Thyroid gland (tissue), 4 donors: ENCODE measurements at regions not wholly inside any gene's neighbourhood (a gene's known extent, or its start where the extent isn't known, plus 50 kb on each side); places are given as distances from the start of the nearest gene placed in this dataset.

ENCODE experiments used
- DNase-seq, 2 donors: peaks; one replicate each; pipeline ENCODE4 v3.0.0-alpha.2; 2019
- H3K27ac ChIP-seq, 3 donors: fragments of 200-600 bp; sonication (generic); 1 replicate in 2 of 3; 2 replicates in 1 of 3; pipeline ENCODE4 v1.5.1; 2016 to 2019; ENCODE audit warnings: mild to moderate bottlenecking in 1 of 3, moderate library complexity in 1 of 3
- H3K27me3 ChIP-seq: fragments of 200-600 bp; sonication (generic); one replicate; pipeline ENCODE4 v1.5.1; 2019
- H3K36me3 ChIP-seq, 2 donors: fragments of 200-600 bp; sonication (generic); one replicate each; pipeline ENCODE4 v1.5.1; 2016 to 2019
- H3K4me1 ChIP-seq, 2 donors: fragments of 200-600 bp; sonication (generic); one replicate each; pipeline ENCODE4 v1.5.1; 2017 to 2019
- H3K4me3 ChIP-seq, 3 donors: fragments of 200-600 bp; sonication (generic); replicated peaks in 1 of 3; 1 replicate in 2 of 3; 2 replicates in 1 of 3; pipeline ENCODE4 v1.5.1; 2016; ENCODE audit warnings: mild to moderate bottlenecking in 1 of 3
- H3K9me3 ChIP-seq: fragments of 200-600 bp; sonication (generic); one replicate; pipeline ENCODE4 v1.5.1; 2017
- POLR2A ChIP-seq, 2 donors: fragments of 450-650 bp; IDR thresholded peaks; one replicate each; pipeline ENCODE4 v1.6.1; 2017; ENCODE audit warnings: antibody characterized with exemption in 2 of 2, mild to moderate bottlenecking in 2 of 2, moderate library complexity in 1 of 2
- WGBS, 2 donors: methylation state at CpG; one replicate each; pipeline ENCODE4 v1.1.5; 2017; 5-methylcytosine and 5-hydroxymethylcytosine counted together
- intact Hi-C: fragments of 100-400 bp; cut with DNase I; formaldehyde crosslinking; loops from one replicate; pipeline ENCODE4 v1.15.1; 2023
- TF ChIP-seq, protein P1 (sequence below), 6 experiments: fragments of 200-600 bp in 3 of 6; fragments of 450-650 bp in 3 of 6; sonication (generic) in 3 of 6; IDR thresholded peaks; one replicate each; pipeline ENCODE4 v1.5.1; 2016 to 2019; ENCODE audit warnings: antibody characterized with exemption in 6 of 6, mild to moderate bottlenecking in 2 of 6, inconsistent platforms in 1 of 6, moderate library complexity in 1 of 6

DNA sequence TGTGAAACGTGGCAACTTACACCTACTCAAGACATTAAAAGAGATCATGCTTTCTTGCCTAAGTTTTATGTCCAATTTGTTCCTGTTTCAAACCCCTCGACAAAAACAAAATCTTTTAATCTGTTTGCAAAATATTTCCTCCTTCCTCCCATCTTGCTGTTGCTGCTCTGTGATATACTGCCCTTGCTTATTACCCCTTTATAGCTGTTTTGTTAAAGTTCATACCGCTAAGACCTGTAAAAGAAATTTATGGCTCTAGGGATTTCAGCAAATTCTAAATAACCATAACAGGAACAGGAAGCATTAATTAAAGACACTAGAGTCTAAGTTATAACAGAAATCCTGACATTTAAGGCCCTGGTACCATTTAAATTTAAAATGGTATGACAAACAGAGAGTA is 1268.2 kb upstream of the PIK3C3 start:
- Histone ChIP-seq H3K4me3 (no peak overlapping the region), H3K27ac (no peak overlapping the region), H3K9me3 (no peaks in the 10 kb centered on the region), H3K4me1 (no peaks in the 10 kb centered on the region), H3K36me3 (no peaks in the 10 kb centered on the region), H3K27me3 (no peaks in the 10 kb centered on the region)
- WGBS, 2 donors: 68 to 74% methylated on average over 3 of the region's 3 CpGs
- intact Hi-C loops: no loop called here
- TF ChIP-seq, protein P1, sequence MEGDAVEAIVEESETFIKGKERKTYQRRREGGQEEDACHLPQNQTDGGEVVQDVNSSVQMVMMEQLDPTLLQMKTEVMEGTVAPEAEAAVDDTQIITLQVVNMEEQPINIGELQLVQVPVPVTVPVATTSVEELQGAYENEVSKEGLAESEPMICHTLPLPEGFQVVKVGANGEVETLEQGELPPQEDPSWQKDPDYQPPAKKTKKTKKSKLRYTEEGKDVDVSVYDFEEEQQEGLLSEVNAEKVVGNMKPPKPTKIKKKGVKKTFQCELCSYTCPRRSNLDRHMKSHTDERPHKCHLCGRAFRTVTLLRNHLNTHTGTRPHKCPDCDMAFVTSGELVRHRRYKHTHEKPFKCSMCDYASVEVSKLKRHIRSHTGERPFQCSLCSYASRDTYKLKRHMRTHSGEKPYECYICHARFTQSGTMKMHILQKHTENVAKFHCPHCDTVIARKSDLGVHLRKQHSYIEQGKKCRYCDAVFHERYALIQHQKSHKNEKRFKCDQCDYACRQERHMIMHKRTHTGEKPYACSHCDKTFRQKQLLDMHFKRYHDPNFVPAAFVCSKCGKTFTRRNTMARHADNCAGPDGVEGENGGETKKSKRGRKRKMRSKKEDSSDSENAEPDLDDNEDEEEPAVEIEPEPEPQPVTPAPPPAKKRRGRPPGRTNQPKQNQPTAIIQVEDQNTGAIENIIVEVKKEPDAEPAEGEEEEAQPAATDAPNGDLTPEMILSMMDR (IDR thresholded peaks at IDR 0.05): no peak
- no peak for TF ChIP-seq POLR2A (IDR thresholded peaks at IDR 0.05)
- no peak for DNase-seq

DNA sequence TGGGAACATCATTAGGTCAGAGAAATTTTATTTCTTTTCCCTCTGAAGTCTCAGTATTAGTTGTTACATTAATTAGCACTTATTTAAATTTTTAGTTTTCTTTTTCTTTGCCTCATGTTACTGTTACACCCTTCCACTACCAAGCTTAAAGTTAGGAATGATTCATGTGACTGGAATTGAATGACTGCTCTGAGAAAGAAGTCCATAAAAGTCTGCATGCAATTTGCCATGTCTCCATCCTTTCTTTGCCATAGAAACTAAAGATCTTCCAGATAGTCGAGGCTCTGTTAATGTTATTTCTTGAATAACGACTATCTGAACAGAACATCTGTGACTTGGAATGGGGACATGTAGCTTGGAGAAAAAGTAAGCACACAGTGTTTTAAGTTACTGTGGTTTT is 1269.8 kb upstream of the PIK3C3 start:
- no peak overlapping the region for H3K4me3 ChIP-seq
- TF ChIP-seq, protein P1 (IDR thresholded peaks at IDR 0.05): no peak
- TF ChIP-seq POLR2A (IDR thresholded peaks at IDR 0.05): no peak
- intact Hi-C loops: no loop called here

DNA sequence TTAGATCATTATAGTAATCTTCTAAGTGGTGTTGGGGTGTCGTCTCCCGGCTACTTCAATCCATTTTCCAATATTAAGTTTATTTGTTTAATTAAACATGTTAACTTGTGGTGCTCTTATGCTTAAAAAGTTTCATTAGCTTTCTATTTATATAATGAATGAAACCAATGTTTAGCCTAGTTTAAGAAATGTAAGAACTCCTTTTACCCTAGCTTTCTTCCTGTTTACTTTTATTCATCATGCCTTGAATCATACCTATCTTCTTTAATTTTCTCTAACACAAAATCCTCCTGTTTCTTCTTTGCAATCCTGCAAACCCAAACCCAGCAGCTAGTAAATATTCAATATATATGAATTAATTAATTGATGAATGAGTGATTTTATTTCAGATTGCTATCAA is 1276.7 kb upstream of the PIK3C3 start:
- Histone ChIP-seq H3K27me3 (no peaks in the 10 kb centered on the region), H3K9me3 (no peaks in the 10 kb centered on the region), H3K4me1 (no peaks in the 10 kb centered on the region), H3K27ac (no peak overlapping the region), H3K36me3 (no peaks in the 10 kb centered on the region), H3K4me3 (no peak overlapping the region)
- WGBS, 2 donors: 94 to 95% methylated on average over 2 of the region's 2 CpGs
- TF ChIP-seq, protein P1 (IDR thresholded peaks at IDR 0.05): no peak
- no peak for TF ChIP-seq POLR2A (IDR thresholded peaks at IDR 0.05)
- DNase-seq: no peak
- intact Hi-C loops: no loop called here

More for the DNA sequence above, 1269.8 kb upstream of the PIK3C3 start:
- H3K27me3 ChIP-seq: no peaks in the 10 kb centered on the region
- WGBS, 2 donors: 87% methylated on average over 2 of the region's 2 CpGs; no CpG with 5 or more reads in 1 of the 2 donors
- DNase-seq: no peak
- H3K36me3 ChIP-seq: no peaks in the 10 kb centered on the region
- no peak overlapping the region for H3K27ac ChIP-seq
- no peaks in the 10 kb centered on the region for H3K9me3 ChIP-seq
- no peaks in the 10 kb centered on the region for H3K4me1 ChIP-seq

DNA sequence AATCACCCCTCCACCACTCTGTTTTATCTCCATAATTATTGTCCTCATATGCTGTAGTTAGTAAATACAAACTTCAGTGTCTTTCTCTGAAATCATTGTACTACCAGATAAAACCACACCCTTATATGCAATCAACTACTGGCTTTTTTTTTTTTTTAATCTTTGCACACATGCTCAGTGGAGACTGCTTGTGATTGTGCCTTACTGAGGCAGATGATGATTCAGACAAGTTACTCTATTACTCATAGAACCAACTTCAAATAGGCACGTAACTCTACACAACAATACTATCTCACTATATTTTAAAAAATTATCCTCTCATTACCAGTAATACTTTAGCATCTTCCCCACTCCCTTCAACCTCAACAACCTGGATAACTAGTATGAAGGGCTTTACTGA is 1278.4 kb upstream of the PIK3C3 start:
- H3K9me3 ChIP-seq: no peaks in the 10 kb centered on the region
- TF ChIP-seq, protein P1 (IDR thresholded peaks at IDR 0.05): no peak
- no peak for TF ChIP-seq POLR2A (IDR thresholded peaks at IDR 0.05)
- no peaks in the 10 kb centered on the region for H3K4me1 ChIP-seq
- DNase-seq: no peak
- intact Hi-C loops: no loop called here
- H3K4me3 ChIP-seq: no peak overlapping the region
- no peak overlapping the region for H3K27ac ChIP-seq
- H3K27me3 ChIP-seq: no peaks in the 10 kb centered on the region
- 2 to 94% methylated on average over 1 of the region's 1 CpG for WGBS, 2 donors
- no peaks in the 10 kb centered on the region for H3K36me3 ChIP-seq

DNA sequence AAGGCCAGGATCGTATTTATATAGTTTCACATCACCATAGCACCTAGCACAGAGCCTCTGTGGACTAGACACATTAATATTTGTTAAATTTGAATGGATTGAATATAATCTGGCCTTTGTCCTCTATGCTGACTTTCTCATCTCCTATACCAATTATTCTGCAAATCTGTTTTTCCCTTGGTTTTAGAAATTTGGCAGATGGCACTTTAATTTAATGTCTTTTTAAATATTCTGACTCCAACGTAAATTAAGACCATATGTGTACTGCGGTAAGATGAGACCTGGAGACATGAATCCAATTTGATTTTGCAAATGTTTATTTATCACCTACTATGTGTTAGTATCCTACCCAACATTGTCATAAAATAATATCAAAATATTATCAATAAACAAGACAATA is 1281.9 kb upstream of the PIK3C3 start:
- Histone ChIP-seq H3K27ac (no peak overlapping the region), H3K4me1 (no peaks in the 10 kb centered on the region), H3K9me3 (no peaks in the 10 kb centered on the region), H3K36me3 (no peaks in the 10 kb centered on the region), H3K4me3 (no peak overlapping the region), H3K27me3 (no peaks in the 10 kb centered on the region)
- no peak for DNase-seq
- 50 to 82% methylated on average over 3 of the region's 3 CpGs for WGBS, 2 donors
- TF ChIP-seq, protein P1 (IDR thresholded peaks at IDR 0.05): no peak
- TF ChIP-seq POLR2A (IDR thresholded peaks at IDR 0.05): no peak
- intact Hi-C loops: no loop called here
